NCI-H748 treated with DMSO at 0.1 percent for 48 hours (cell line): ENCODE measurements at regions not wholly inside any gene's neighbourhood (a gene's known extent, or its start where the extent isn't known, plus 50 kb on each side); places are given as distances from the start of the nearest gene placed in this dataset.
A peak's percentile ranks its signal among the peaks of the same experiment; 100 is the strongest.
"Not testable (repeated sequence)": the region's sequence is repeated elsewhere in the genome, so short reads cannot be mapped to it uniquely, and the experiment has no call there.

ENCODE experiments used
- DNase-seq: peaks from one replicate; lab custom pipeline; 2025; lab: John Stamatoyannopoulos, UW

- not testable (repeated sequence) for DNase-seq
These were observed 93.9 kb upstream of the TCF21 start for GRCh38 chr6:133795051-133795450.

- DNase-seq, result no peak
These were observed 92.7 kb upstream of the TCF21 start for GRCh38 chr6:133796235-133796634.

GRCh38 chr6:133799043-133799442 lies 89.9 kb upstream of the TCF21 start:
- no peak for DNase-seq

GRCh38 chr6:133802861-133803260 lies 86.1 kb upstream of the TCF21 start:
- DNase-seq, result no peak

GRCh38 chr6:133804265-133804664 lies 84.6 kb upstream of the TCF21 start:
- no peak for DNase-seq

- DNase-seq, result no peak
These were observed 83.0 kb upstream of the TCF21 start for GRCh38 chr6:133805876-133806275.

GRCh38 chr6:133806382-133807140 lies 82.4 kb upstream of the TCF21 start:
- no peak for DNase-seq

- no peak for DNase-seq
These were observed 81.4 kb upstream of the TCF21 start for GRCh38 chr6:133807501-133807900.

GRCh38 chr6:133809406-133809805 lies 79.5 kb upstream of the TCF21 start:
- DNase-seq, result no peak

GRCh38 chr6:133811557-133811956 lies 77.4 kb upstream of the TCF21 start:
- DNase-seq, result no peak

GRCh38 chr6:133812446-133812845 lies 76.5 kb upstream of the TCF21 start:
- DNase-seq, result not testable (repeated sequence)

GRCh38 chr6:133814238-133814637 lies 74.7 kb upstream of the TCF21 start:
- no peak for DNase-seq

GRCh38 chr6:133814797-133815196 lies 74.1 kb upstream of the TCF21 start:
- no peak for DNase-seq

GRCh38 chr6:133815313-133815712 lies 73.6 kb upstream of the TCF21 start:
- DNase-seq, result no peak

- no peak for DNase-seq
These were observed 72.7 kb upstream of the TCF21 start for GRCh38 chr6:133816171-133816570.

- no peak for DNase-seq
These were observed 71.4 kb upstream of the TCF21 start for GRCh38 chr6:133817460-133818047.

GRCh38 chr6:133818320-133818719 lies 70.6 kb upstream of the TCF21 start:
- no peak for DNase-seq

- DNase-seq, result no peak
These were observed 68.7 kb upstream of the TCF21 start for GRCh38 chr6:133820208-133820607.

GRCh38 chr6:133827766-133828165 lies 61.1 kb upstream of the TCF21 start:
- no peak for DNase-seq

- no peak for DNase-seq
These were observed 55.0 kb upstream of the TCF21 start for GRCh38 chr6:133833949-133834359.

- no peak for DNase-seq
These were observed 54.3 kb upstream of the TCF21 start for GRCh38 chr6:133834472-133835170.

- DNase-seq, result no peak
These were observed 53.0 kb upstream of the TCF21 start for GRCh38 chr6:133835901-133836300.

GRCh38 chr6:133837801-133838349 lies 51.0 kb upstream of the TCF21 start:
- peak; percentile 51 for DNase-seq
